Activated CD4-positive, alpha-beta T cell treated with anti-CD3 and anti-CD28 coated beads, Interleukin-2, amount 10 ng/mL, durations not matched to agents 24 days and 14 days (primary cell): ENCODE measurements at regions not wholly inside any gene's neighbourhood (a gene's known extent, or its start where the extent isn't known, plus 50 kb on each side); places are given as distances from the start of the nearest gene placed in this dataset.
"Not testable (repeated sequence)": the region's sequence is repeated elsewhere in the genome, so short reads cannot be mapped to it uniquely, and the experiment has no call there.

Source experiments
- DNase-seq: peaks from one replicate; pipeline ENCODE4 v3.0.0; 2022
- H3K27ac Mint-ChIP-seq: one replicate; pipeline ENCODE4 v1.8.0; 2022; ENCODE audit warnings: mild to moderate bottlenecking, mixed read lengths
- H3K27me3 Mint-ChIP-seq: one replicate; pipeline ENCODE4 v1.8.0; 2022; ENCODE audit warnings: mixed read lengths
- H3K36me3 Mint-ChIP-seq: one replicate; pipeline ENCODE4 v1.8.0; 2022; ENCODE audit warnings: low read depth, mild to moderate bottlenecking, mixed read lengths
- H3K4me1 Mint-ChIP-seq: one replicate; pipeline ENCODE4 v1.8.0; 2021; ENCODE audit warnings: mixed read lengths
- H3K4me3 Mint-ChIP-seq: one replicate; pipeline ENCODE4 v1.8.0; 2022; ENCODE audit warnings: mild to moderate bottlenecking, moderate library complexity, mixed read lengths
- H3K9me3 Mint-ChIP-seq: one replicate; pipeline ENCODE4 v1.8.0; 2021; ENCODE audit warnings: mixed read lengths
- intact Hi-C: fragments of 100-400 bp; cut with micrococcal nuclease; formaldehyde crosslinking; loops from one replicate; pipeline ENCODE4 v1.15.1; 2023

- no peak for DNase-seq
- peaks cover 5% of the 10 kb centered on the region for H3K9me3 Mint-ChIP-seq
- no peak overlapping the region for H3K4me3 Mint-ChIP-seq
- H3K4me1 Mint-ChIP-seq, result no peaks in the 10 kb centered on the region
- intact Hi-C loops, result loop anchor here (10.0 kb wide), 1 partner anchor 61 kb away; no protein-coding TSS in a partner anchor
- no peak overlapping the region for H3K27ac Mint-ChIP-seq
- no peaks in the 10 kb centered on the region for H3K36me3 Mint-ChIP-seq
- H3K27me3 Mint-ChIP-seq, result no peaks in the 10 kb centered on the region
These were observed 77.7 kb upstream of the TUSC1 start for GRCh38 chr9:25755951-25756350.

GRCh38 chr9:25752398-25752797, 74.2 kb upstream of the TUSC1 start:
- Mint-ChIP-seq H3K36me3 (no peaks in the 10 kb centered on the region), H3K4me1 (no peaks in the 10 kb centered on the region), H3K9me3 (peaks cover 5% of the 10 kb centered on the region), H3K27ac (no peak overlapping the region), H3K27me3 (no peaks in the 10 kb centered on the region), H3K4me3 (no peak overlapping the region)
- DNase-seq, result no peak
- intact Hi-C loops, result loop anchor here (10.0 kb wide), 1 partner anchor 58 kb away; no protein-coding TSS in a partner anchor

- no peaks in the 10 kb centered on the region for H3K4me1 Mint-ChIP-seq
- no peak for DNase-seq
- no peak overlapping the region for H3K4me3 Mint-ChIP-seq
- no peaks in the 10 kb centered on the region for H3K36me3 Mint-ChIP-seq
- no peaks in the 10 kb centered on the region for H3K27me3 Mint-ChIP-seq
- intact Hi-C loops, result no loop called here
- H3K27ac Mint-ChIP-seq, result no peak overlapping the region
- H3K9me3 Mint-ChIP-seq, result no peaks in the 10 kb centered on the region
These were observed 64.0 kb upstream of the TUSC1 start for GRCh38 chr9:25742256-25742655.

GRCh38 chr9:25733336-25733982, 55.2 kb upstream of the TUSC1 start:
- Mint-ChIP-seq H3K4me3 (no peak overlapping the region), H3K9me3 (peaks cover 10% of the 10 kb centered on the region), H3K36me3 (no peaks in the 10 kb centered on the region), H3K4me1 (no peaks in the 10 kb centered on the region), H3K27me3 (no peaks in the 10 kb centered on the region), H3K27ac (no peak overlapping the region)
- intact Hi-C loops, result no loop called here
- DNase-seq, result no peak

GRCh38 chr9:25731895-25732794, 53.9 kb upstream of the TUSC1 start:
- H3K27me3 Mint-ChIP-seq, DNase-seq, H3K36me3 Mint-ChIP-seq, H3K4me3 Mint-ChIP-seq, H3K4me1 Mint-ChIP-seq, intact Hi-C loops, H3K27ac Mint-ChIP-seq: not testable (repeated sequence)
- H3K9me3 Mint-ChIP-seq, result peaks cover 13% of the 10 kb centered on the region
